Keratinocyte (primary cell): ENCODE measurements at regions not wholly inside any gene's neighbourhood (a gene's known extent, or its start where the extent isn't known, plus 50 kb on each side); places are given as distances from the start of the nearest gene placed in this dataset.

Source experiments
- DNase-seq: peaks from one replicate; pipeline ENCODE4 v3.0.0-alpha.2; 2011; ENCODE audit warnings: low read depth, missing footprints, low spot score
- FAIRE-seq: peaks from 2 replicates; lab custom pipeline; 2011; peaks lifted over from hg19 to GRCh38; lab: Jason Lieb, UNC
- H2AFZ ChIP-seq: 2 replicates; pipeline ENCODE4 v1.6.0; 2012; ENCODE audit warnings: low read length, control low read depth, inconsistent platforms; ENCODE audit not compliant: control insufficient read depth
- H3K27ac ChIP-seq: 2 replicates; pipeline ENCODE4 v1.5.1; 2011; ENCODE audit warnings: low read length; ENCODE audit not compliant: control insufficient read depth, insufficient read depth
- H3K27me3 ChIP-seq: 3 replicates; pipeline ENCODE4 v1.6.0; 2011; ENCODE audit warnings: low read length; ENCODE audit not compliant: control insufficient read depth, insufficient read depth; ENCODE audit errors: extremely low read depth
- H3K36me3 ChIP-seq, 2 experiments: 2 replicates in 1 of 2; 3 replicates in 1 of 2; pipeline ENCODE4 v1.5.1; 2011; ENCODE audit warnings: low read length in 2 of 2, mild to moderate bottlenecking in 1 of 2; ENCODE audit not compliant: control insufficient read depth in 2 of 2, insufficient read depth in 2 of 2; ENCODE audit errors: extremely low read depth in 1 of 2
- H3K4me1 ChIP-seq: 3 replicates; pipeline ENCODE4 v1.5.1; 2011; ENCODE audit warnings: low read length; ENCODE audit not compliant: control insufficient read depth, insufficient read depth; ENCODE audit errors: extremely low read depth
- H3K4me2 ChIP-seq: 3 replicates; pipeline ENCODE4 v1.6.0; 2011; ENCODE audit warnings: low read depth, low read length; ENCODE audit not compliant: control insufficient read depth, insufficient read depth; ENCODE audit errors: extremely low read depth
- H3K4me3 ChIP-seq, 3 experiments: fragments of 200-600 bp in 1 of 3; sonication (generic) in 1 of 3; 2 replicates in 2 of 3; 3 replicates in 1 of 3; pipeline ENCODE4 v1.5.1; 2011 to 2016; ENCODE audit warnings: low read length in 3 of 3, mild to moderate bottlenecking in 3 of 3, control low read depth in 2 of 3, inconsistent platforms in 1 of 3, low read depth in 1 of 3, mixed read lengths in 1 of 3, mixed run types in 1 of 3, moderate library complexity in 1 of 3; ENCODE audit not compliant: control insufficient read depth in 2 of 3, insufficient read depth in 2 of 3; ENCODE audit errors: extremely low read depth in 1 of 3
- H3K79me2 ChIP-seq: 2 replicates; pipeline ENCODE4 v1.6.0; 2012; ENCODE audit warnings: low read length; ENCODE audit not compliant: control insufficient read depth, insufficient read depth
- H3K9ac ChIP-seq: 3 replicates; pipeline ENCODE4 v1.6.0; 2011; ENCODE audit warnings: low read length; ENCODE audit not compliant: control insufficient read depth, insufficient read depth; ENCODE audit errors: extremely low read depth
- H3K9me1 ChIP-seq: 3 replicates; pipeline ENCODE4 v1.6.0; 2011; ENCODE audit warnings: low read length; ENCODE audit not compliant: control insufficient read depth, insufficient read depth; ENCODE audit errors: extremely low read depth
- H3K9me3 ChIP-seq: 2 replicates; pipeline ENCODE4 v1.5.1; 2012; ENCODE audit warnings: low read depth, low read length; ENCODE audit not compliant: control insufficient read depth
- H4K20me1 ChIP-seq: 3 replicates; pipeline ENCODE4 v1.6.0; 2011; ENCODE audit warnings: low read length; ENCODE audit not compliant: control insufficient read depth, insufficient read depth; ENCODE audit errors: extremely low read depth
- CTCF ChIP-seq, 3 experiments: IDR thresholded peaks in 1 of 3; conservative IDR thresholded peaks in 1 of 3; optimal IDR thresholded peaks in 1 of 3; 2 replicates in 2 of 3; 3 replicates in 1 of 3; pipeline versions ENCODE3 to v1.5.1; 2011; ENCODE audit warnings: low read length in 3 of 3, mild to moderate bottlenecking in 3 of 3, moderate library complexity in 2 of 3, control low read depth in 1 of 3, inconsistent platforms in 1 of 3; ENCODE audit not compliant: insufficient read depth in 2 of 3; ENCODE audit errors: extremely low read depth in 1 of 3
- EZH2 ChIP-seq: IDR thresholded peaks from one replicate; pipeline ENCODE4 v1.6.1; 2012; ENCODE audit warnings: inconsistent platforms, mild to moderate bottlenecking, low read length, moderate library complexity
- dilution Hi-C: fragments of 300-500 bp; cut with MboI; formaldehyde crosslinking; loops from one replicate; pipeline ENCODE4 v1.7.0; 2020; ENCODE audit warnings: low sequenced_read_pairs; ENCODE audit not compliant: extremely low pct_ligation_motif_present

DNA sequence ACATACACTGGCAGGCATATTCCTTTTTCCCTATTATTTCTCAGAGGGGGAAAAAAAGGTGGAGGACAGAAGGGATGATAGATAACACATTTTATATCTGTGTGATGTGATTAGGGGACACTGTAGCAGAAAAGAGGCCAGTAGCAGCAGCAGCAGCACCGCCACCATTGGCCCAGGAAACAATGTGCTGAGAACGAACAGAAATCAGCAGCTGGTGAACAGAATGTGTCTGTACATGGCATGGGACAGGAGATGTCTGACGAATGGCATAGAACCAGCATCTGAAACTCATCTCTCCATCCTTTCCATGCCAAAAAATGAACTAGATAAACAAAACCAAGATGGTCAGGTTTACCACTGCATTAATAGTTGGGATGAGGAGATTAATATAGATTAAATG is 936.1 kb upstream of the ACVR2A start:
- no peak overlapping the region for H2AFZ ChIP-seq
- no peak overlapping the region for H3K4me3 ChIP-seq
- FAIRE-seq (no peak), DNase-seq (no peak)
- no peaks in the 10 kb centered on the region for H3K79me2 ChIP-seq
- no peaks in the 10 kb centered on the region for H3K9me3 ChIP-seq
- H3K4me2 ChIP-seq: no peak overlapping the region
- dilution Hi-C loops: no loop called here
- no peaks in the 10 kb centered on the region for H3K27me3 ChIP-seq
- TF ChIP-seq EZH2: no peak
- no peak overlapping the region for H3K9ac ChIP-seq
- H3K36me3 ChIP-seq: no peaks in the 10 kb centered on the region
- no peaks in the 10 kb centered on the region for H4K20me1 ChIP-seq
- H3K9me1 ChIP-seq: no peaks in the 10 kb centered on the region
- no peak overlapping the region for H3K27ac ChIP-seq
- no peaks in the 10 kb centered on the region for H3K4me1 ChIP-seq

- H3K79me2 ChIP-seq: no peaks in the 10 kb centered on the region
- dilution Hi-C loops: no loop called here
- H3K9ac ChIP-seq: no peak overlapping the region
- no peak overlapping the region for H3K4me3 ChIP-seq
- peaks cover 8% of the 10 kb centered on the region for H3K4me1 ChIP-seq
- H2AFZ ChIP-seq: no peak overlapping the region
- H3K36me3 ChIP-seq: no peaks in the 10 kb centered on the region
- FAIRE-seq (no peak), DNase-seq (no peak)
- H3K9me3 ChIP-seq: no peaks in the 10 kb centered on the region
- H3K27ac ChIP-seq: no peak overlapping the region
- TF ChIP-seq EZH2 (no peak), CTCF (optimal IDR thresholded peaks at IDR 0.05 in 1 of 3, IDR thresholded peaks at IDR 0.05 in 1 of 3, conservative IDR thresholded peaks at IDR 0.05 in 1 of 3; ENCODE audit: extremely low read depth in 1 of 3, insufficient read depth in 2 of 3, low read length in 3 of 3) (no peak)
- no peaks in the 10 kb centered on the region for H3K9me1 ChIP-seq
- no peaks in the 10 kb centered on the region for H3K27me3 ChIP-seq
- no peaks in the 10 kb centered on the region for H4K20me1 ChIP-seq
- no peak overlapping the region for H3K4me2 ChIP-seq
These were observed 946.7 kb upstream of the ACVR2A start for GRCh38 chr2:146898083-146898482.

GRCh38 chr2:146894514-146894913 is 950.3 kb upstream of the ACVR2A start:
- Histone ChIP-seq H2AFZ (no peak overlapping the region), H3K36me3 (no peaks in the 10 kb centered on the region), H3K27me3 (no peaks in the 10 kb centered on the region), H3K9me3 (no peaks in the 10 kb centered on the region), H3K79me2 (no peaks in the 10 kb centered on the region), H3K4me1 (peaks cover 11% of the 10 kb centered on the region), H3K27ac (no peak overlapping the region), H3K9me1 (no peaks in the 10 kb centered on the region), H3K9ac (no peak overlapping the region), H3K4me3 (no peak overlapping the region), H3K4me2 (no peak overlapping the region), H4K20me1 (no peaks in the 10 kb centered on the region)
- DNase-seq: no peak
- FAIRE-seq: no peak
- dilution Hi-C loops: no loop called here
- TF ChIP-seq EZH2 (no peak), CTCF (optimal IDR thresholded peaks at IDR 0.05 in 1 of 3, IDR thresholded peaks at IDR 0.05 in 1 of 3, conservative IDR thresholded peaks at IDR 0.05 in 1 of 3; ENCODE audit: extremely low read depth in 1 of 3, insufficient read depth in 2 of 3, low read length in 3 of 3) (no peak)
